NCI-H226 (cell line): ENCODE measurements at regions not wholly inside any gene's neighbourhood (a gene's known extent, or its start where the extent isn't known, plus 50 kb on each side); places are given as distances from the start of the nearest gene placed in this dataset.
"Not testable (repeated sequence)": the region's sequence is repeated elsewhere in the genome, so short reads cannot be mapped to it uniquely, and the experiment has no call there.

Source experiments
- DNase-seq: peaks from one replicate; pipeline ENCODE4 v3.0.0-alpha.2; 2015

- no peak for DNase-seq
These were observed 210.5 kb upstream of the SHH start for GRCh38 chr7:156022483-156023459.

DNA sequence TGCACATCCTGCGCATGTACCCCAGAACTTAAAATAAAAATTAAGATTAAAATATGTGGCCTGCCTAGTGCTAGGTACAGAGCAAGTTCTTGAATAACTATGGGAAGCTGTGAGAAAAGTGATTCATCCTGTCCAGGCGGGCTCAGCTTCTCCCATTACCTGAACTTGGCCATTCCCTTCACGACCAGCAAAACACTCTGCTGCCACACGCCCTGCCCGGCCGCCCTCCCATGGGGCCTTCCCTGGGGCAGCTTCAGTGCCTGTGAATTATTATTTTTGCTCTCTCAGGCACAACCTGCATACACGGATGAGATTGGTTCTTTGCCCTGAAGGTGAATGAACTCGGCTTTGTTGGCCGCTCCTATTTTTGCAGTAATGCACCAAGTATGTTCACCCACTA lies 209.2 kb upstream of the SHH start:
- DNase-seq, result no peak

GRCh38 chr7:156020566-156020965 lies 208.3 kb upstream of the SHH start:
- no peak for DNase-seq

GRCh38 chr7:156019776-156020565 lies 207.7 kb upstream of the SHH start:
- DNase-seq, result no peak

GRCh38 chr7:156019308-156019707 lies 207.0 kb upstream of the SHH start:
- no peak for DNase-seq

GRCh38 chr7:156017916-156018700 lies 205.8 kb upstream of the SHH start:
- no peak for DNase-seq

- no peak for DNase-seq
These were observed 205.2 kb upstream of the SHH start for GRCh38 chr7:156017431-156017830.

- no peak for DNase-seq
These were observed 203.2 kb upstream of the SHH start for GRCh38 chr7:156015237-156016020.

DNA sequence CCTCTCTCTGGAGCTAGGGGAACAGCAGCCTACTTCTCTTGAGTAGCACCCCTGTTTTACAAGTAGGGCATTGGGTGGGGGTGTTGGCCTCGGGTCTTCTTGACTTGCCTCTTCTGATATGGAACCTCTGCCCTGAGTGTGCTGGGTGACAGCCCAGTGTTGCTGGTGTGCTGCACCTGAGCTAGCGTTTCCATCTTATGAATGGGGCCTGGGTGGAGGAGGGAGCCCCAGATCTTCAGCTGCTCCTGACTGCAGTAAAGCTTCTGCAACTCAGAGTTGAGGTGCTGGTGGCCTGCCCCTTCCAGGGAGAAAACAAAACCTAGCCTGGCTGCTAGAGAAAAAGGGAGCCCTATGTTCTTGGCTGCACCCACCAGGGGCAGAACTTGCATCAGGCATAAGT lies 202.5 kb upstream of the SHH start:
- DNase-seq, result no peak

GRCh38 chr7:156014201-156014600 lies 201.9 kb upstream of the SHH start:
- no peak for DNase-seq

GRCh38 chr7:156012412-156012811 lies 200.1 kb upstream of the SHH start:
- DNase-seq, result no peak

DNA sequence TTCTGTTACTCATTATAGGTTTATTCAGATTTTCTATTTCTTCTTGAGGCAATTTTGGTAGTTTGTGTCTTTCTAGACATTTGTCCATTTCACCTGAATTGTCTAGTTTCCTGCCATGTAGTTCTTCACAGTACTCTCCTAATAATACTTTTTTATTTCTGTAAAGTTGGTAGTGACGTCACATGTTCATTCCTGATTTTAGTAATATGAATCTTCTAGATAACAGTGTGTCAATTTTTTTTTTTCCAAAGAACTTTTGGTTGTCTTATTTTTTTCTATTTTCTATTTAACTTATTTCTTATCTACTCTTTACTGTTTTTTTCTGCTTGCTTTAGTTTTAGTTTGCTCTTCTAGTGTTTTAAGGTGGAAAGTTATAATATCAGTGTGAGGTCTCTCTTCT lies 197.3 kb upstream of the SHH start:
- DNase-seq, result no peak

GRCh38 chr7:156006876-156007275 lies 194.6 kb upstream of the SHH start:
- not testable (repeated sequence) for DNase-seq

- DNase-seq, result no peak
These were observed 193.8 kb upstream of the SHH start for GRCh38 chr7:156006024-156006423.

GRCh38 chr7:156005202-156005691 lies 193.0 kb upstream of the SHH start:
- no peak for DNase-seq

DNA sequence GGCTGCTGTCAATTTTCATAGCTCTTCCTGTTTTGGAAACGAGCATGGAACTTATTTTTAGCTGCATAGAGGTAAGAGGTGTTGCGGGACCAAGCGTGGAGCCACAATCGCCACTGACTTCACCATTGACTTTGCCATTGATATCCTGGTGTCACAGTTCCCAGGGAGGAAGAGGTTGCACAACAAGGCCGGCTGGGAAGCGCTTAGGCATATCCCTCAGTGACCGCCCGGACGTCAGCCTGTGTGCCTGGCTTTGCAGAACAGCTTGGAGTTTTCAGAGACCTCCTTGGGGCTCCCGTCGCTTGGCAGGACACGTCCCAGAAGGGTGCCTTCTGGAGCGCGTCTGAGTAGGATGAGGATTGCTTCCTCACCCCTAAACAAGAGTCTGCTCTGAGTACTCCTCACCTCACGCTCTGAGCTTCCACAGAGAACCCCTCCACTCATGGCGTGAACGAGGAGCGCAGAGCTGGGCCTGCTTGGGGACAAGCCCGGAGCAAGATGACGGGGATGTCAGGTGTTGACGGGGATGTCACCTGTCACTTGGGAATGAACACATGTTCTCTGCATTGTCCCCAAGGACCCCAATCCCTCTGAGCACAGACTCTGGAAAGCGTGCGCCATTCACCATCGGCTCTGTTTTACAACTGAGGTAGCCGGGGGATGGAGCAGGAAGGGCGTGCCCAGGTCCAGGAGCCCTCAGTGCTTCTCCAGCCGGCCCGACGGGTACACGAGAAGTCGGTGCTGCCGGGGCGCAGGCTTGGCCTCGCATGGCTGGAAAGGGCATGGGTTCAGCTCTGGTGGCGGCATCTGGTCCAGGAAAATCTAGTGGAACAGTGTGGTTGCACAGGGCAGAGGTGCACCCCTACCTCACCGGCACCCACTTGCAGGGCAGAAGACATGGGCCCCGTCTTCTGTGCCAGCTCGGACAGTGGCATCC lies 192.3 kb upstream of the SHH start:
- DNase-seq, result no peak

DNA sequence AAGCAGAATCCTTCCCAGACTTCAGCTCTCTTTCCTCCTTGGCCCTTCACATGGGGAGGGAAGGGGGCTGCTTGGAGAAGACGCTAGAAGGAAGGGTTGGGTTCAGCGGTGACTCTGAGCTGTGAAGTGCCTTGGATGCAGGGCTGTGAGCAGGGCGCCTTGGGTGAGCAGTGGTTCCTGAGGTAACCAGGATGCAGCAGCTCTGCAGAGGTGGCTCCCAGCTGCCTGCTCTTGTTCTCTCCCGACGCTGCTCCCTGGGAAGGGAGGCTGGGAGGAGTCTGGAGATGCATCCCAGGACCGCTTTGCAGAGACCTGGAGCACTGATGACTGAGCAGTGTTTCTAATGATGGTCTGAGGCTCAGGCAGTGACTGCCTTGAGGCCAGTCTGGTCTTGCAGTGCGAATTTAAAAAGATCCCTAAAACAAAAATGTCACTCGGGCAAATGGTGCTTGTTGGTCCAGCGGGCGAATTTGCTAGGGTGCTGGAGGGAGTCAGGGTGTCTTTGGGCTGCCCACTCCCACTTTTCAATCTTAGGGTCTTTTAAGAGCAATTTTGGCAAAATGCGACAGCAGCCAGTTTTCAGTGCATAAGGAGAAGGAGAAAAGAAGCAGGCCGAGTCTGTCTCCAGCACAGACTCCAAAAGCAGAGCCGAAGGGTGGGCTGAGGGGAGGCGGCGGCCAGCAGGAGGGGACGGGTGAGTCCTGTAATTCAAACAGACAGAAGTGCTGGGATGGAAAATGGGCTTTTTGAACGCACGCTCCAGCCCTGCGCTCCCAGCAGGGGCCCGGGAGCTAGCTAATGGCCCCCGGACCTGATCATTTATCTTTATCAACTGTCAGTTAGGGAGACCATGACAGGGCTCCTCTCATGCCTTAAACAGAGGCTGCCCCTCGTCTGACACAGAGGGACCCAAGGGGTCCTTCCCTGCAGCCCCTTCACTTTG lies 191.2 kb upstream of the SHH start:
- no peak for DNase-seq

DNA sequence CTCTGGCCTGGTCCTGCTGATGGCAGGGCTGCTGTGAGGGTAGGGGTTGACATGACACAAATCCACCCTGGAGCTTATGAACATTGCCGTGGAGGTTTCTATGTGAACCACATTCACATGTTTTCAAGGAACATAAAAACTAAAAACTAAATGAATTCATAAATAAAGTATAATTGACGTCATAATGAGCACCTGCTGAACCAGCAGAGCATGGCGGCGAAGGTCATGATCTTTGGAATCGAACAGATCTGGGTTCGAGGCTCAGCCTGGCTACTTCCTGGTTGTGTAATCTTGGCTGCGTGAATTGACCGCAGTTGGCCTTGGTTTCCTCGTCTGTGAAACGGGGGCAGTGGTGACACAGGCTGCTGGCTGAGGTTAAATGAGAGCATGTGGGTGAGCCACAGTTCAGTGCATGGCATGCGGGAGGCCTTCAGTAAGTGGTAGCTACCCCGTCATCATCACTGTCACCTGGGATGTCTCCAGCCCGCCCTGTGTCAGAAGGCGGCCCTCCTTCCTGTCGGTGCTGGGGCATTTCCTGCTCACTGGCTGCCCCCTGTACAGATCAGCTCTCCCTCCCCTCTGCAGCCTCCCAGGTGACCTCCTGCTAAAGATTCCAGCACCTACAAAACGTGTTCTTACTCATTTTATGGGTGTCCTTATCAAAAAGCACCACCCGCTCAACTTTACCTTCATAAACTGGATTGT lies 190.3 kb upstream of the SHH start:
- no peak for DNase-seq
